Neural cell (in vitro differentiated cells): ENCODE measurements at regions not wholly inside any gene's neighbourhood (a gene's known extent, or its start where the extent isn't known, plus 50 kb on each side); places are given as distances from the start of the nearest gene placed in this dataset.

Source experiments
- H2AFZ ChIP-seq: fragments of 200-600, 300-800 bp; sonication (generic), shearing (Covaris generic); 2 replicates; pipeline ENCODE4 v1.6.0; 2014; ENCODE audit warnings: low read depth, mild to moderate bottlenecking, antibody characterized with exemption, low read length, moderate library complexity
- H3F3A ChIP-seq: fragments of 200-600 bp; shearing (Covaris generic); 2 replicates; pipeline ENCODE4 v1.6.1; 2016; ENCODE audit warnings: mild to moderate bottlenecking, moderate library complexity, mixed read lengths, antibody characterized with exemption, low read length; ENCODE audit not compliant: insufficient read depth, poor library complexity, severe bottlenecking
- H3K27ac ChIP-seq: fragments of 200-600, 300-800 bp; sonication (generic), shearing (Covaris generic); 2 replicates; pipeline ENCODE4 v1.5.1; 2014; ENCODE audit warnings: mild to moderate bottlenecking, low read length, moderate library complexity
- H3K27me3 ChIP-seq: fragments of 300-800, 200-600 bp; sonication (generic), shearing (Covaris generic); 2 replicates; pipeline ENCODE4 v1.6.0; 2014; ENCODE audit warnings: mild to moderate bottlenecking, low read depth, low read length, moderate library complexity; ENCODE audit not compliant: insufficient read depth
- H3K36me3 ChIP-seq: fragments of 300-800, 200-600 bp; sonication (generic), shearing (Covaris generic); 2 replicates; pipeline ENCODE4 v1.5.1; 2014; ENCODE audit warnings: mild to moderate bottlenecking, antibody characterized with exemption, low read length, moderate library complexity; ENCODE audit not compliant: insufficient read depth
- H3K4me2 ChIP-seq: fragments of 300-800, 200-600 bp; sonication (generic), shearing (Covaris generic); 2 replicates; pipeline ENCODE4 v1.6.0; 2014; ENCODE audit warnings: mild to moderate bottlenecking, low read length
- H3K4me3 ChIP-seq: fragments of 300-800, 200-600 bp; sonication (generic), shearing (Covaris generic); 2 replicates; pipeline ENCODE4 v1.5.1; 2014; ENCODE audit warnings: mild to moderate bottlenecking, low read length, moderate library complexity
- H3K79me2 ChIP-seq: fragments of 200-600 bp; shearing (Covaris generic); replicated peaks from 2 replicates; pipeline ENCODE4 v1.6.0; 2014; ENCODE audit warnings: mild to moderate bottlenecking, low read length, moderate library complexity; ENCODE audit not compliant: insufficient read depth
- H3K9ac ChIP-seq: fragments of 300-800, 200-600 bp; sonication (generic), shearing (Covaris generic); 2 replicates; pipeline ENCODE4 v1.6.1; 2016; ENCODE audit warnings: mild to moderate bottlenecking, low read length, mixed read lengths
- H3K9me2 ChIP-seq: fragments of 200-600 bp; shearing (Covaris generic); 2 replicates; pipeline ENCODE4 v1.6.1; 2016; ENCODE audit warnings: mild to moderate bottlenecking, low read length, mixed read lengths; ENCODE audit not compliant: insufficient read depth
- H3K9me3 ChIP-seq: fragments of 200-600, 300-800 bp; sonication (generic), shearing (Covaris generic); 2 replicates; pipeline ENCODE4 v1.6.1; 2016; ENCODE audit warnings: mild to moderate bottlenecking, mixed run types, low read length, moderate library complexity, mixed read lengths
- H4K20me1 ChIP-seq: fragments of 200-600 bp; shearing (Covaris generic); 2 replicates; pipeline ENCODE4 v1.6.1; 2016; ENCODE audit warnings: mild to moderate bottlenecking, mixed run types; ENCODE audit not compliant: insufficient read depth
- CTCF ChIP-seq: fragments of 450-650 bp; IDR thresholded peaks from 2 replicates; pipeline ENCODE4 v1.5.1; 2014; ENCODE audit warnings: antibody characterized with exemption, mild to moderate bottlenecking, moderate library complexity; ENCODE audit not compliant: poor library complexity, severe bottlenecking
- EP300 ChIP-seq: fragments of 450-650 bp; conservative IDR thresholded peaks from 2 replicates; pipeline ENCODE4 v1.6.1; 2014; ENCODE audit warnings: antibody characterized with exemption, mild to moderate bottlenecking, moderate library complexity; ENCODE audit not compliant: poor library complexity, severe bottlenecking
- EZH2 ChIP-seq: fragments of 200-600, 300-800 bp; shearing (Covaris generic), sonication (generic); IDR thresholded peaks from 2 replicates; pipeline ENCODE4 v1.6.1; 2014; ENCODE audit warnings: antibody characterized with exemption, low read length, borderline replicate concordance, mild to moderate bottlenecking; ENCODE audit not compliant: insufficient read depth, poor library complexity, severe bottlenecking
- MXI1 ChIP-seq: fragments of 450-650 bp; conservative IDR thresholded peaks from 2 replicates; pipeline ENCODE4 v1.6.1; 2014; ENCODE audit warnings: antibody characterized with exemption, mild to moderate bottlenecking; ENCODE audit not compliant: poor library complexity, severe bottlenecking
- POLR2AphosphoS5 ChIP-seq: IDR thresholded peaks from 2 replicates; pipeline ENCODE4 v1.6.1; 2012
- RAD21 ChIP-seq: fragments of 450-650 bp; conservative IDR thresholded peaks from 2 replicates; pipeline ENCODE4 v1.6.1; 2014; ENCODE audit warnings: antibody characterized with exemption, mild to moderate bottlenecking, moderate library complexity
- REST ChIP-seq: IDR thresholded peaks from 2 replicates; pipeline ENCODE4 v1.6.1; 2012; ENCODE audit warnings: borderline replicate concordance
- SMC3 ChIP-seq: fragments of 450-650 bp; conservative IDR thresholded peaks from 2 replicates; pipeline ENCODE4 v1.6.1; 2014; ENCODE audit warnings: antibody characterized with exemption, mild to moderate bottlenecking, moderate library complexity; ENCODE audit not compliant: poor library complexity
- TAF1 ChIP-seq: IDR thresholded peaks from 2 replicates; pipeline ENCODE4 v1.6.1; 2012; ENCODE audit warnings: low read depth

- no peak overlapping the region for H3K4me2 ChIP-seq
- H4K20me1 ChIP-seq = no peaks in the 10 kb centered on the region
- H3K9me3 ChIP-seq = no peaks in the 10 kb centered on the region
- no peaks in the 10 kb centered on the region for H3F3A ChIP-seq
- H2AFZ ChIP-seq = no peak overlapping the region
- H3K27me3 ChIP-seq = no peaks in the 10 kb centered on the region
- H3K9ac ChIP-seq = peak overlapping the region; percentile 34
- H3K36me3 ChIP-seq = no peaks in the 10 kb centered on the region
- H3K4me3 ChIP-seq = peak overlapping the region; percentile 29
- TF ChIP-seq POLR2AphosphoS5 (no peak), TAF1 (no peak), RAD21 (no peak), CTCF (no peak)
- H3K9me2 ChIP-seq = no peaks in the 10 kb centered on the region
- peak overlapping the region; percentile 70 for H3K27ac ChIP-seq
- H3K79me2 ChIP-seq = no peaks in the 10 kb centered on the region
Measured at GRCh38 chr2:239519921-239520585, 119.2 kb upstream of the HDAC4 start.

- Histone ChIP-seq H3K79me2 (no peaks in the 10 kb centered on the region), H3K27me3 (no peaks in the 10 kb centered on the region), H3K9me3 (no peaks in the 10 kb centered on the region), H3K4me2 (no peak overlapping the region), H3K4me3 (peak overlapping the region; percentile 30), H3K36me3 (no peaks in the 10 kb centered on the region), H3K9ac (peak overlapping the region; percentile 47), H3F3A (no peaks in the 10 kb centered on the region), H3K9me2 (no peaks in the 10 kb centered on the region), H3K27ac (peak overlapping the region; percentile 70), H4K20me1 (no peaks in the 10 kb centered on the region), H2AFZ (no peak overlapping the region)
- TF ChIP-seq CTCF (no peak), REST (peak; percentile 84), TAF1 (no peak), SMC3 (peak; percentile 46), MXI1 (peak; percentile 50), EZH2 (no peak), POLR2AphosphoS5 (peak; percentile 76), EP300 (peak; percentile 90), RAD21 (peak; percentile 43)
Measured at GRCh38 chr2:239519089-239519920, 118.5 kb upstream of the HDAC4 start.
